ENCODE measurements at regions not wholly inside any gene's neighbourhood (a gene's known extent, or its start where the extent isn't known, plus 50 kb on each side); places are given as distances from the start of the nearest gene placed in this dataset.

DNA sequence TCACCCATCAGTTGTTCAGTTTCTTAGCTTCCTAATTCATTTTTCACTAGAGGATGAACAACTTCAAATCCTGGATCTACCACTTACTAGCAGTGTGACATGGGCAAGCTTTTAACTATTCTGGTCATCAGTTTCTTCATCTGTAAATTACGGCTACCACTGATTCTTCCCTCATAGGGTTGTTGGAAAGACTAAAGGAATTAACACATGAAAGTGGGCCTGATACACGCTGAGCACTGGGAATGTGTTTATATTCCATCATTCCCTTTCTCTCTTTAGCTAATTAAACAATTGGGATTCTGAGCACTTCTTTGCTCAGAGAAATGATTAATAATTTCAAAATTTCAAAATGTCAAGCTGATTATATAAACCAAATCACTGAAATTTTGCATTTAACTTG lies 862.3 kb upstream of the GCFC2 start:
- DNase-seq, result no peak

DNA sequence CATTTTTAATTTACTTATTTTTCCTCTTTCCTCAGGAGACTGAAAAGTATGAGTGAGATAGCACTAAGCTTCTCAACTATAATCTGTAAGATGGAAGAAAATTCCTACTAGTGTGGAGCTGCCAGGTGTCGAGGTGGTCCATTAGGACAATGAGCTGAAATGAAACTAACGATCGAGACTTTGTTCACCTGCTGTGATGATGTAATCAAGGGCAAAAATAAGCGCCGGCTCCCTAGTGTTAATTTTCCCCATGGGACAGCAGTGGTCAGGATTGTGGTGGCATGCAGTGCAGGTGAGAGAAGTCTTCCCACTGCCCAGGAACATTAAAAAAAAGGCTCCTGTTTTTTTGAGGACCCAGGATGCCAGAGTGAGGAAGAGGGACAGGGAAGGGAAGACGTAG lies 859.1 kb upstream of the GCFC2 start:
- DNase-seq, result no peak

DNA sequence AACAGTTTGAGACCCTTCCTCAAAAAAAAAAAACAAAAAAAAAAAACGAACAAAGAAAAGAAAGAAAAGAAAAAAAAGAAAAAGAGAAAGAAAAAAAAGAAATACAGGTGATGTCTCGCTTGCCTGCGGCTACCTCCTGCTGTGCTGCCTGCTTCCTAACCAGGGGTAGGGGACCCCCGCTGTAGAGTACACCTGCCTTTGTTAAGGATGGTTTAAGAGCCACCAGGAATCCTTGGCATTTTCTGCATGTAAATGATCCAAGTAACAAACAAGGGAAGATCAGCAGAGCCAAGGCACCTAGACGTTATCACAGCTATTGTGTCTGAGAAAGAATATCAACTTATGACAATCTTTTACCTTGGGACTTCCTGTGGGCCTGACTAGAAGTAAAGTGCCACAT lies 856.8 kb upstream of the GCFC2 start:
- DNase-seq, result no peak

DNA sequence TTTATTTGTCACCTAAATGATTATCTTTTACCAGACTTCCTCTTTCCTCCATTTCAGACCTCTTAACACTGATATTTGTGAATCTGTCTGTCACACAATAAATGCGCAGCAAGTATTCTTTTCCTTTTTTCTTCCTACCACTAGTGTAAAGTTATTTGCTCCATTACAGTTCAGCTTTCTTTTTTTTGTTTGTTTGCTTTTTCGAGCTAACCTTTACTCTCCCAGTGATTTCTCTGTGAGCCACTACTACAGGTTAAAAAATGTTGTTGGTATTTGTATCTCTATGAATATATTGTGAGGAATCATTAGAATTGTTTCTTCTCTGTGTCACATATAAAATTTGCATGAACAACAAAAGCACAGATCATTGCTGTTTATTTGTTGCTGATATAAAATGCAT lies 854.0 kb upstream of the GCFC2 start:
- no peak for DNase-seq

DNA sequence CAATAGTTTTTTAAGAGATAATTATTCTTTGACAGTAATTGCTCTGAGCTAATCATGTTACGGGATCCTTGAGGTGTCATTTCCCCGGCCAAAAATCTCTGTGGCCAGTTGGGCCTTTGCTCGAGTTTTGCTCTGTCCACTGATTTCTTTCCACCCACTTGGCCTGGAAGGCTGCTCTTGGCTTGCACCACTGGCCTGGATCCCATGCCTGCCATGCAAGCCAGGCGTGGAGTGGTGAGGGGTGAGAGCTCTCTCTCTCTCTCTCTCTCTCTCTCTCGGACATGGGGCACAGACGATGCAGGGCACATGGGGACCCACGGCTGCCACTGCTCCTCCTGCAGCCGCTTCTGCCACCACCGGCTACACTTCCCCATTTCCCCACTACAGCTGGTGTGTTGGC lies 853.0 kb upstream of the GCFC2 start:
- DNase-seq, result no peak

DNA sequence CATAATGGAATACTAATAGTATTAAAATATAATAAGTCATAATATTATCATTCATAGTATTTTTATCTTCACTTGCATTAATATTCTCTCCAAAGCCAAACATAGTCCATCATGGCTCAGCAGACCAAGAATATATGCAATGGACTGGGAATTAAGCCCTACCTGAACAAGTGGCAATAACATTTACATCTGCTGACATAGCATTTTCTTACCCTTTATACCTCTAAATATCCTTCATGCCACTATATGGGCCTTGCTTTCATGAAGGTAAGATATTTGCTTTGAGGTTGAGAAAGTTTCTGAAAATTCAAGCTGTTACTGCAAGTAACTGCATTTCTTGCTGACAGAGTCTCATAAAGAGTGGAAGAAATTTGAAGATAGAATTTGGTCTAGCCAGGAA lies 847.4 kb upstream of the GCFC2 start:
- DNase-seq, result no peak

DNA sequence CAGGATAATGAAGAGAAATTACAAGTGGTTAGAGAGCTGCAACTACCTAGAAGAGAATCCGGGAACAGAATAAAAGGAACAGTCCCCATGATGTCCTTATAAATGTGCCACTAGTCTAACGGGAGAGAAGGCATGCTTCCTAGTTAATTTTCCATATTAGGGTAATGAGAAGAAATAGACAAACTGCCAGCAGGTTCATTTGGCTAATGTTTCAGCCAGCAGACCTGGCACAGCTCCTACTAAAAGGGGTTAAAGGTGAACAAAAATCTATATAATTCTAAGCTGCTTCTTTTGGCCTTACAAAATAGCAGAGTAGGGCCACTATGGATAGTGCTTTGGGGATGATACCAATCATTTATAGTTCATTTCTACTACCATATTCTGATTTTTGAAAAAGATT lies 845.3 kb upstream of the GCFC2 start:
- no peak for DNase-seq

DNA sequence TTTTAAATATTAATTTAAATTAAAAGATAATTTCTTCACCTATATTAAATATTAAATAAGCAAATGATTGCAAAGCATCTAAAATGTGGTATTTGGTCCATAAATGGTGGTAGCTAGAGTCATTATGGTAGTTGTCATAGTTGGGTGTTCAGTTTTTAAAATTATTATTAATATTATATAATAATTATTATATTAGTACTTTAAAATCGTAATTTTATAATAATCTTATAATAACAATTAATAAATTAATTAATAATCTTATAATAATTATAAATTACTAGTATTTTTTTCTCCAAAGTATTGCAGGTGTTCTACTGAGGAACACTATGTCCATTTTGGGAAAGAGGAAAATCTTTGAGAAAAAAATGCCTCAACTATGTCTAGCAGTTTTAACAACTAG lies 835.5 kb upstream of the GCFC2 start:
- DNase-seq, result no peak

DNA sequence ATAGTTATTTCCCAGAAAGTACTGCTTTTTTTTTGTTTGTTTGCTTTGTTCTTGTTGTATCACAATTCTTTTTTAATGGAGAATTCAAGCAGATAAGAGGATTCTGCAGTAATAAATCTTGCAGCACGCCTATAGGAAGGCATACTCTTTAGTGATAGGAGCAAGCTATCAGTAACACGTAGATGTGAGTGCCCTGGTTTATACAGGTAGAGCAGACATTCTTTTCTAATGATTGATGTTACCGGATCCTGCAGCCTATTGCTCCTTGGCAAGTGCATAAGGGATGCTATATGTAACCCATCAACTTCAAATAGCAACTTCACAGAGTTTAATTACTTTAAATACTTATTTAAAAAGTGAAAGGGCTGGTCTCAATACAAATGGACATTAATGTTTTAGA lies 834.2 kb upstream of the GCFC2 start:
- DNase-seq, result no peak

DNA sequence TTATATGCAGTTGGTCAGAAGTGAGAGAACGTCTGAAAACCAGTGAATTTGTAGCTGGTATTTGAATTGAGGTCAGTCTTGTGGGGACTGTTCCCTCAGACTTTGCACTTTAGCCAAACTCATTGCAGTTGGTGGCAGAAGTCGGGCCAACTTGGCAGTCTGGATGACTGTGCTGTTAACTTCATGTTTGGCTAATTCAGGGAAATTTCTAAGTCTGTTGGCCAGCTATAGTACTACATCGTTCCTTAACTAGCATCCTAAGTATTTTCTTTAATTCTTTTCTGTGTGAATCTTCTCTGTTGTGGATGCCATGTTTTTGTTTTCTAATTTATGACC lies 806.8 kb upstream of the GCFC2 start:
- no peak for DNase-seq

DNA sequence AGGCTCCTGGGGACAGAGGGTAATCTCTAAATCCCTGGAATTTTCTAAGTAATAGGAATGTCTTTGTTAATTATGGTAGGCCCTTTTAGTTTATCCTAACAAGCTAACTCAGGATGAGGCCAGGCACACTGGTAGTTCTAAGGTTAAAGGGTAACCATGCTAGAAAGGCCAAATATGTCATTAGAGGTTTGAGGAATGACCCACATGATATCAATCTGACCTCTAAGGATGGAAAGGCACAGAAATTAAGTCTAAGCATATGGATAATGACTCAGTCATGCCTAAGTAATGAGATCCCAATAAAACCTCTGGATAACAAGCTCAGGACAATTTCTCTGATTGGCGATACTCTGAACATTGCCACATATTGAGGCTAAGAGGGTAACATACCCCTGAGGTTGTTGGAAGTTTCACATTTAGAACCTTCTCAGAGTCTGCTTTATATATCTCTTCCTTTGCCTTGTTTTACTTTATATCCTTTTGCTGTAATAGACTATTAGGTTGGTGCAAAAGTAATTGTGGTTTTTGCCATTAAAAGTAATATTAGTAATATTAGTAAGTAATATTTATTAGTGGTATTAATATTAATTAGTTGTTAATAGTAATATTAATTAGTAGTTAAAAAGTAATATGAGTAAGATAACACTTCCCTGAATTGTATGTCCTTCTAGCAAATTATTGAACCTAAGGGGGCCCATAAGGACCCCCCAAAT lies 806.3 kb upstream of the GCFC2 start:
- DNase-seq, result no peak

DNA sequence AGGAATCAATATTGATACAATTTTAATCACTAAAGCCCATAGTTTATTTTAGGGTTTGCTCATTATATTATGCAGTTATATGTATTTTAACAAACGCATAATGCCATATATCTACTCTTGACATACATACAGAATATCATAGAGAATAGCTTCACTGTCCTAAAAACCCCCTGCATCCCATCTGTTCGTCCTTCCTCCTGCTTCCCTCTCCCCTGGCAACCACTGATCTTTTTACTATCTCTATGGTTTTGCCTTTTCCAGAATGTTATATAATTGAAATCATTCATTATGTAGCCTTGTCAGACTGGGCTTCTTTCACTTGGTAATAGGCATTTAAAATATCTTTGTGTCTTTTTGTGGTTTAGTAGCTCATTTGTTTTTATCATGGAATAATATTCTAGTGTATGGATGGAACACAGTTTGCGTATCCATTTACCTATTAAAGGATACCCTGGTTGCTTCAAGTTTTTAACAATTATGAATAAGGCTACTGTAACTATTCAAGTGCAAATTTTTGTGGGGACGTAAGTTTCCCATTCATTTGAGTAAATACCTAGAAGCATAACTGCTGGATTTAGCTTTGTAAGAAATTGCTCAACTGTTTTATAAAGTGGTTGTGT lies 801.6 kb upstream of the GCFC2 start:
- no peak for DNase-seq

DNA sequence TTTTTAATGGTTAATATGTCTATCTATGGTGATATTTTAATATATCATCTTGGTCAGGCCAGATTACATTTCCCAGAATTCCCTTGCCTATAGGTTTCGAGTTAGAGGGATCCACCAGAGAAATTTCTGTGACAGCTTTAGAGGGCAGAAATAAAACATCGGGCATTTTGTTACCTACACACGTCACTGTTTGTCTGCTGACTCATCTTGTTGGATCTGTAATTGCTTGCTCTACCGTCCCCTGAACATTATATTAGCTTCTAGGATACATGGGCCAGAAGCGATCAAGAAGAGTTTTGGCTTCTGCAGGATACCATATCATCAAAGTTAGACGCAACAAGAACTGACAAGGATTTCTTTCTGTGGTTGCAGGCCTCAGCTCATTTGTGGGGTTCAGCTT lies 795.8 kb upstream of the GCFC2 start:
- no peak for DNase-seq

DNA sequence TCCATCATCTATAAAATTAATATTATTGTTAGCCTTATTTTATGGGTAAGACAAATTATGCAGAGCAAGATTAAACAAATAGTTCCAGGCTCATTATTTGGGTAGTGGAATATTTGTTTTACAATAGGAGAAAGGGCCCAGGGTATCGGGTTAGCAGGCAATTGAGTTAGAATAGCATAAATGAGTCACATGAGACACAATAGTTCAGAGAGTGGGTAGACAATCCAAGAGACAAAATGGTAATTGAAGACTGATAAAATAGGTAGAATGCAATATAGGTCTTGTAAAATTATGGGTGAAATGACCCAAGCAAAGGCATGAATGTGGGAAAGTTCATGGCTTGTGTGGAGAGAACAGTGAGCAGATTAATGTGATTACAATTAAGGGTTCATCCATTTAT lies 790.9 kb upstream of the GCFC2 start:
- DNase-seq, result no peak

DNA sequence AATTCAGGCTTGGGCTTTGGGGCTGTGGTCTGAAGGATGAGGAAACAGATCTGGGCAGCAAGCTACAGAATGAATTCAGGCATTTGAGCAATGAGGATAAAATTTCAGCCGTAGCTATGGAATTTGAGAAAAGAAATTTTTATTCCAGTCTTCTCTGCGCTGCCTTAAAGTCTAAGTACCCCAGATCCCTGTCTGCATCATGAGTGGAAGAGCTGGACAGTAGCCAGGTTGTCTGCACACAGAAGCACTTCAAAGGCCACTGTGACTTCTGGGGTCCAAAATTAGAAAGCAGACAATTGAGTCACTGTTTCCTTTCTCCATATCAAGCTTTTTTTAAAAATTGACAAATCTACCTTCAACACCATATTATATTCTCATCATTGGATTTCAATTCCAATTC lies 787.6 kb upstream of the GCFC2 start:
- DNase-seq, result no peak

DNA sequence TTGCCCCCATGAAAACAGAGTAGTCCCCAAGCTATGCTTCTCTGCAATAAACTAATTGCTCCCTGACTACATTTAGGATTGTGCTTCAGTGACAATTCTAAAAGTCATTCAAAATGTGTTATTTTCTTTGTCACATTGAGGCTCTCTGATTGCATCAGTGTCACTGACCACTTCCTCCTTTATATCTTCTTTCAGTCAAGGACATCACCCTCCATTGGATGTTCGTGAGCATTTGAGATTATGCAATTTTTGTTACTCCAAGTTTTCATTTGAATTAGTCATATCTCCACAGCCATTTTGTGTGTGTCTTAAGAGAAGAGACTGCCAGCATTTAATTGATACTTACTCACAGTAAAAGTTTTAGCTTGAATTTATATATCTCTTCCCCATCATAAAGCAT lies 780.8 kb upstream of the GCFC2 start:
- no peak for DNase-seq

DNA sequence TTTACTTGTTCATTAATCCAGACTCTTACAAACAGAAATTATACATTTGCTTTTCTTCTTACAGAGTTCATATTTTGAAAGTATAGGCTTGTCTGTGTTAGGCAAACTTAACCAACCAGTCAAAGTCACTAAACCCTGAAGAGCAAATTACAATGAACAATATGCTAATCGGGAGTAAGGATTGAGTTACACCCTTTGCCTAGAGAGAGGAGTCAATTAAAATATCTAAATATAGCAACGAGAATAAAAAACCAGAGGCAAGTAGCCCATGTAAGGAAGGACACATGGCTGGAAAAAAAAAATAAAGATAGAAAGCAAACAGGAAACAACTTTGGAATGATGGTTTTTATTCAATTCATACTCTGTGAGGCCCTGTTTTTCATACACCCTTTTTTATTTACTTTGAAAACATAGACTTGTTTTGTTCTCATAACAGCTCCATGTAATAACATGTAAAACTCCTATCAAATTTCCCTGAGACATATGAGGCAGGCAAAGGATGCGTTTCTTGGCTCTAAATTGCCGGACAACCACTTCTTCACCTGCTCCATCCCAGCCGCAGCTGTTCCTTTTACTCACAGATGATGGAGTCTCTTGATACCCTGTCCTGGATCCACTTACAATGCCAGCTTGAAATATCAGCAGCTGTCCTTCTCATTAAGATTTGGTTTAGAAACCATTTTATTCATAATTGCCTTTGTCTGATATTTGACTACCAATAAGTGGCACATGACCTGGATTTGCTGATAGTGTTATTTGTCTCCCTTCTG lies 767.7 kb upstream of the GCFC2 start:
- DNase-seq, result no peak

DNA sequence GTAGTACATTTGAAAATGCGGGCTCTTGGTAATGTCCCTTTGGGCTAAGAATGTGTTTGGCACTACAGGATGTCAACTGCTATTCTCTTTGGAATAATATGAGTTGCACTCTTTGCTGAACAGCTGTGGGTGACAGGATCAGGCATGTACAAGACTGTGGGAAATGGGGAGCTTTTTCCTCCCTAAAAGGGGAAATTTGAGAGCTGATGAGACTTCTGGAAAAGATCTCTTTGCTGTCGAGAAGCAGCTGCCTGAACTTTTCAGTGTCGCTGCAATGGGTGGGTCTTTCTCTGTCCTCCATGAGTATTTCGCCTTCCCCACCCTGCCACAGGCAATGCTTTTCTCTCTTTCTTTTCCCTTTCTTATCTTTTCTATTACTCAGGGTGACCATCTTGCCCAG lies 762.2 kb upstream of the GCFC2 start:
- no peak for DNase-seq

DNA sequence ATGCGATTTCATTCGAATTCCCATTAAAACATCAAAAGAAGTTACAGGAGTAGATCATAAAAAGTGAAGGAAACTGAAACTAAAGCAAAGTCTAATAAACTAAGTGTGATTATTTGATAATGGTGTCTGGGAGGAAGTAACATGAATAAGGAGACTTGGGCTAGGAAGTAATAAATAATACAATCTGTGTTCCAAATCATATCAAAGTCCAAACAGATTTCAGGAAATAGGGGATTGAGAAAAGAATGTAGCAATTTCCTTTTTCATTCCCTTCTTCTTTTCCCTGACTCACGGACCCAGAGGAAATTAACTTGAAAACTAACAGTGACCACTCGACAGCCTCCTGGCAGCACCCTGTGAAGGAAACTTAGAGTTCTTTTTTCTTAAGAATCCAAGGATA lies 758.4 kb upstream of the GCFC2 start:
- DNase-seq, result no peak

DNA sequence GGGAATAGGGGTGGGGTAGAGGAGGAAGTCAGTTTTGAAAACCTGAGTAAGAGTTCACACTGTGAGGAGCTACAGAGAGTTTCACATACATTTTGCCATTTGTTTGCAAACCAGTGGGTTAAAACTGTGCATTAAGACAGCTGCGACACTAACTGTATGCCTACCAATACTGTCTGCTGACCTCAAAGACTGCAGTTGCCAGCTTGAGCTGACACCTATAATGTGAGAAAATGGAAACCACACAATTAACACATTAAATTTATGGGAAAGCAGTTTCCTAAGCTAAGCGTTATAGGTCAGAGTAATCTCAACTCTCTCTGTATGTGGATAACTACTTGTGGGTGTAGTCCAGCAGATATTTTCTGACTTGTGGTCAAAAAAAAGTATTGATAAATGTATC lies 756.6 kb upstream of the GCFC2 start:
- DNase-seq, result no peak

DNA sequence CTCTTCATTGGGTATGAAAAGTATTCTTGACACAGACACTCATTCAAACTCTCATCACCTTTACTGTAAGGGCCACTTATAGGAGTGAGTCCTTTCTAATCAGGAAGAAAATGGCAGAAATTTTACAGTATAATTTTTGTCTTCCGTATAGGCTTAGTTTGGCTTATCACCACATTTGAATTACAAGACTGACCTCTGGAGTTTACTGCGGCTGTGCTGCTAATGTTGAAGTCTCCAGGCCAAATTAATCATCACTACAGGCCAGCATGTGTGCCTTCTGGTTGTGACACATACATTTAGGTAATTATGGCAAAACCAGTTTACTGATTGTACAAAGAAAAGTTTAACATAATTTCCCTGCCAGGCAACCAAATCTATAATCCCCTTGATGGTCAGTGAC lies 753.6 kb upstream of the GCFC2 start:
- no peak for DNase-seq

DNA sequence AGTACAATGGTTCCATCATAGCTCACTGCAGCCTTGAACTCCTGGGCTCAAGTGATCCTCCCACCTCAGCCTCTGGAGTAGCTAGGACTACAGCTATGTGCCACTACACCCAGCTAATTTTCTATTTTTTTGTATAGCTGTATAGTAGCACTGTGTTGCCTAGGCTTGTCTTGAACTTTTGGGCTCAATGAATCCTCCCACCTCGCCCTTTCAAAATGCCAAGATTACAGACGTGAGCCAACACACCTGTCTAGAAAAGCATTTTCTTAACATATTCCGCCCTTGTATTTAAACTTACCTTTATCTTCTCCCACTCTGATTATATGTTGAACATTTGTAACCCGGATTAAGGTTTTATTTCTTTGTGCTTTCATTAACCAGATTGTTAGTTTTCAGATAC lies 750.7 kb upstream of the GCFC2 start:
- DNase-seq, result no peak

DNA sequence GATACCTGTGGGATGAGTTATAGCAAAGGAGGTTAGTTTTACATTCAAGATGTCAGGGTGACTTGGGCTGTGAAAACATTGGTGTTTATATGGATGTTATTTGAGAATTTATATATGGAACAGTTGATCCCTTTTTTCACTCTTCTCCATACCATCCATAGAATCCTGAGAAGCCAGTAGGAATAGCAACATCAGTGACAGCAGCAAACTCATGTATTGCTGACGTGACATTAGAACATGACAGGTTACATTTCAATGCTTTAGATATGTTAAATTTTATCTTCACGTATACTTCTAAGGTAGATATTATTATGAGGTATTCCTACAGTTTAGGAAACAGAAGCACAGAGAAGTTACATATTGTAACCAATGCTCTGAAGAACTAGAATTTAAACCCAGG lies 745.2 kb upstream of the GCFC2 start:
- no peak for DNase-seq

DNA sequence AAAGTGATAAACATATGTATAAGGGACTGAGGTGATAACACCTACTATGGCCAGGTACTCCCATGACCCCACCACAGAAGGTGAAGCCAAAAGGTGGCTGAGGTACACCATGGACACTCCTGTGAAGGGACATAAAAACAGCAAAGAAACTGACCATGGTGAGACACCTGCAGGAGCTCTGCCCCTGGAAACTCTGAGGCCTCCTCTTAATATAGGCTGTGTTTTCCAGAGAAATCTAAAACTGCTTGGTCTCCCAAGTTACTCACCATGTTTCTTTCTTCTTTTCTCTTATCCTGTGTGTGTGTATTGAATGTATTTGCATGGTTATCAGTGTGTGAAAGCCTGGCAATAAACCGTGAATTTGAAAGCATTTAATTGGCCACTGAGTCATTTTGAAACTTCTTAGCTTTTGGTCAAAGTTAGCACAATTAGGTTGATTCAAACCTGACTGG lies 739.3 kb upstream of the GCFC2 start:
- no peak for DNase-seq

DNA sequence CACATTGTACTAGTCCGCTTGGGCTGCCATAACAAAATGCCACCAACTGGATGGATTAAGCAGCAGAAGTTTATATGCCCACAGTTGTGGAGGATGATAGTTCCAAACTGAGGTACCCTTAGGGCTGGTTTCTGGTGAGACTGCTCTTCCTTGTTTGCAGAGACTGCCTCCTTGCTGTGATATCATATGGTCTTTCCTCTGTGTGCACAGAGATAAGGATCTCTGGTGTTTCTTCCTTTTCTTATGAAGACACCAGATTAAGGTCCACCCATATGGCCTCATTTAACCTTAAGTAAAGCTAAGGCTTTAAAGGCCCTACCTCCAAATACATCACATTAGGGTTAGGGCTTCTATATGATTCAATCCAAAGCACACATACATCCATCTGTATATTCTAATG lies 738.2 kb upstream of the GCFC2 start:
- DNase-seq, result no peak
